ENCODE measurements at regions not wholly inside any gene's neighbourhood (a gene's known extent, or its start where the extent isn't known, plus 50 kb on each side); places are given as distances from the start of the nearest gene placed in this dataset.

DNA sequence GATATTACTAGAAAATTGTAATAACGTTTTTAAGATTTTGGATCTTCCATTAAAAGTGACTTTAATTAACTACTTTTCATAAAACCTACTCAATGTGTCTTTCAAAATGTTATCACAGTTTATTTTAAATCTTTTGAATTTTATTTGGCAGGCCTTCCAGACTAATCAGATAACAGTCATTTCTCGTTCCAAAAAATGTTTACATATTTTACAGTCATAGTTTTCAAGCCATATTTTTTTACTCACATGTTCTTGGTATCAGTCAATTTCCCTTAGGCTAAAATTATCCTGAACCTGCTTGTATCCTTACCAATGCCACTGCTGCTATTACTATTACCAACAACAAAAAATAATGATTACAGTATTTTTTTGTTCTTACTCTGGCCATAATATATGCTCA, 1783.5 kb downstream of the SLITRK5 start:
- DNase-seq: no peak
- Histone ChIP-seq H3K9me3 (no peaks in the 10 kb centered on the region), H3K4me3 (no peak overlapping the region), H3K27me3 (no peaks in the 10 kb centered on the region), H3K36me3 (no peaks in the 10 kb centered on the region), H3K4me1 (no peaks in the 10 kb centered on the region), H3K27ac (no peak overlapping the region)
- 37 to 39% methylated on average over 2 of the region's 2 CpGs for WGBS, 2 donors
- intact Hi-C loops (cut with DNase I): loop anchor here in 1 of 10 donors (10.0 kb wide), 1 partner anchor 60 kb away; no protein-coding TSS in a partner anchor
- ATAC-seq: no peak
- TF ChIP-seq, protein P1, sequence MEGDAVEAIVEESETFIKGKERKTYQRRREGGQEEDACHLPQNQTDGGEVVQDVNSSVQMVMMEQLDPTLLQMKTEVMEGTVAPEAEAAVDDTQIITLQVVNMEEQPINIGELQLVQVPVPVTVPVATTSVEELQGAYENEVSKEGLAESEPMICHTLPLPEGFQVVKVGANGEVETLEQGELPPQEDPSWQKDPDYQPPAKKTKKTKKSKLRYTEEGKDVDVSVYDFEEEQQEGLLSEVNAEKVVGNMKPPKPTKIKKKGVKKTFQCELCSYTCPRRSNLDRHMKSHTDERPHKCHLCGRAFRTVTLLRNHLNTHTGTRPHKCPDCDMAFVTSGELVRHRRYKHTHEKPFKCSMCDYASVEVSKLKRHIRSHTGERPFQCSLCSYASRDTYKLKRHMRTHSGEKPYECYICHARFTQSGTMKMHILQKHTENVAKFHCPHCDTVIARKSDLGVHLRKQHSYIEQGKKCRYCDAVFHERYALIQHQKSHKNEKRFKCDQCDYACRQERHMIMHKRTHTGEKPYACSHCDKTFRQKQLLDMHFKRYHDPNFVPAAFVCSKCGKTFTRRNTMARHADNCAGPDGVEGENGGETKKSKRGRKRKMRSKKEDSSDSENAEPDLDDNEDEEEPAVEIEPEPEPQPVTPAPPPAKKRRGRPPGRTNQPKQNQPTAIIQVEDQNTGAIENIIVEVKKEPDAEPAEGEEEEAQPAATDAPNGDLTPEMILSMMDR (IDR thresholded peaks at IDR 0.05): no peak

DNA sequence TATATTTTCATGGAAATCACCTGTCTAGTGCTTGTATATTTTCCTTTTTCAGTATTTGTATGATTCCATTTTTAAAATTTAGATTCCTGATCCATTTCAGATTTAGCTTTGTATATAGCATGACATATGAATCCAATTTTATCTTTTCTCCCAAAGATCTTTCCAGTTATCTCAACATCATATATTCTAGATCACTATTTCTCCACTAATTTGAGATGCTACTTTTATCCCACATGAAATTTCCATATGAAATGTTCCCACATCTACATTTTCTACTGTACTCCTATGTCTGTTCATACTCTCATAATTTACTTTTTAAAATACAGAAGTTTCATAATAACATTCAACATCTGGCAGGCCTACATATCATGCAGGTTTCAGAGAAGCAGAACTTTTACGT, 1784.1 kb downstream of the SLITRK5 start:
- TF ChIP-seq, protein P1 (IDR thresholded peaks at IDR 0.05): no peak
- no peaks in the 10 kb centered on the region for H3K9me3 ChIP-seq
- ATAC-seq (no peak), DNase-seq (no peak)
- no peak overlapping the region for H3K27ac ChIP-seq
- intact Hi-C loops (cut with DNase I): loop anchor here in 1 of 10 donors (10.0 kb wide), 1 partner anchor 60 kb away; no protein-coding TSS in a partner anchor
- H3K4me1 ChIP-seq: no peaks in the 10 kb centered on the region
- H3K27me3 ChIP-seq: no peaks in the 10 kb centered on the region
- WGBS, 2 donors: 72 to 91% methylated on average over 1 of the region's 1 CpG
- no peak overlapping the region for H3K4me3 ChIP-seq
- H3K36me3 ChIP-seq: no peaks in the 10 kb centered on the region

DNA sequence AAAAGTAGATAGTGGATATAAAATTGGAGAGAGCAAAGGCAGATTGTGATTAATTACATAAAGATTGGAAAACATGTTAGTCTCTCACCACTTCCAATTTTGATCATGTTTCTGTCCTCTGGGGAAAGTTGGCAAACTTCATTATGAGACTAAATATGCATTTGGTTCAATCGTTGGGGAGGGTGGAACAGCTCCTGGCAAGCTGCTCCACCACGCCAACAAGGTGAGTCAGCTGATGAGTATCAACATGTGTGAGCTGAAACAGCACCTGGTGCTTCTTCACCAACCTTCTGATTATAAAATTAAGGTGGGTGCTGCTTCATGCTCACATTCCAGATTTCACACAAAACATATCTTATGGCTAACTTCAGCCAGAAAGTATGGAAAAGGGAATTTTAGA, 1784.6 kb downstream of the SLITRK5 start:
- Histone ChIP-seq H3K4me1 (no peaks in the 10 kb centered on the region), H3K27me3 (no peaks in the 10 kb centered on the region), H3K9me3 (no peaks in the 10 kb centered on the region), H3K27ac (no peak overlapping the region), H3K36me3 (no peaks in the 10 kb centered on the region), H3K4me3 (no peak overlapping the region)
- intact Hi-C loops (cut with DNase I): loop anchor here in 1 of 10 donors (10.0 kb wide), 1 partner anchor 59 kb away; no protein-coding TSS in a partner anchor
- 62 to 73% methylated on average over 2 of the region's 2 CpGs for WGBS, 2 donors
- DNase-seq: no peak
- TF ChIP-seq, protein P1 (IDR thresholded peaks at IDR 0.05): no peak
- no peak for ATAC-seq

DNA sequence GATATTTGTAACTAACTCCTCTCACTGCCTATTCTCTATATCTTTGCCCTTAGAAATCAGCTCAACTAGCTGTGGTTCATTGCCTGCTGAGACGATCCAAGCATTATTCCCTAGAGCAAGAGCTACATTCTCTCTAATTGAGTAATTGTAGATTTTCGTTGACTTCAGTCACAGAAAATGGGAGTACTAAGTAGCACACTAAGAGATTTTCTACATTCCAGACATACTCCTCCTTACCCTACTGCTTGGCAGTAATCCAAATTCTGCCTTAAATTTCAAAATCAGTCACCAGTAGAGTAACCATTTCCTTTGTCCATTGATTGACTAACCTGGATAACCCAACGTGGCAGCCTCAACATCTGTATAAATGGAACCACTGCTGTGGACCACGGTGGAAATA, 1786.8 kb downstream of the SLITRK5 start:
- intact Hi-C loops (cut with DNase I): loop anchor here in 1 of 10 donors (10.0 kb wide), 1 partner anchor 57 kb away; no protein-coding TSS in a partner anchor
- no peak for DNase-seq
- H3K4me1 ChIP-seq: no peaks in the 10 kb centered on the region
- no peak overlapping the region for H3K4me3 ChIP-seq
- H3K27ac ChIP-seq: no peak overlapping the region
- TF ChIP-seq, protein P1 (IDR thresholded peaks at IDR 0.05): no peak
- WGBS, 2 donors: 37 to 49% methylated on average over 4 of the region's 4 CpGs
- ATAC-seq: no peak
- no peaks in the 10 kb centered on the region for H3K9me3 ChIP-seq
- no peaks in the 10 kb centered on the region for H3K27me3 ChIP-seq
- H3K36me3 ChIP-seq: no peaks in the 10 kb centered on the region

All from heart right ventricle (tissue), 16 donors.